ENCODE measurements at regions not wholly inside any gene's neighbourhood (a gene's known extent, or its start where the extent isn't known, plus 50 kb on each side); places are given as distances from the start of the nearest gene placed in this dataset.

DNA sequence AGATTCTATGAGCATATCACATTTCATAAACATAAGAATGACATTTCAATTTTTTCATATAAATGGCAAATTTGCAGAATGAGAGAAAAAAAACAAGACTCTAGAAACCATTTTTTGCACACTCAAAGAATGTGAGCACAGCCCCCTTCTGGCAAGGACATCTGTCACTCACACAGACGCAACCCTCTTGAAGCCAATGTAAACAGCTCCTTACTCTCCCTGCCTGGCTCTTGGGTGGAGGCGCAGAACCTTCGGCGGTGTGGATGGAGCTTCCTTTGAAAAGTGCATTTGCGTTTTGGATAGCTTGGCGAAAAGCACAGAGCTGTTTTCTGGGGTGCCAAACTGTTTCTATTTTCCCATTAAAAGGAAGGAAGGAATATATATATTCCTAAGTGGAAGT, 367.6 kb upstream of the TSHZ3 start:
- DNase-seq (ENCODE audit: low read depth in 1 of 2, low spot score in 1 of 2) = no peak
- no peak overlapping the region for H3K27ac ChIP-seq
- no peak overlapping the region for H3K4me3 ChIP-seq
- H3K4me1 ChIP-seq = no peaks in the 10 kb centered on the region
- 41% methylated on average over 6 of the region's 6 CpGs for WGBS (ENCODE audit: missing lambda C conversion rate)
- H3K9me3 ChIP-seq = peaks cover 27% of the 10 kb centered on the region
- no peak for ATAC-seq
- peak; percentile 65 for FAIRE-seq
- no peak overlapping the region for H3K4me2 ChIP-seq
- TF ChIP-seq FOSB (CRISPR knock-in tag; IDR thresholded peaks at IDR 0.05) (no peak), CEBPB (IDR thresholded peaks at IDR 0.05) (no peak), CHD2 (IDR thresholded peaks at IDR 0.05; ENCODE audit: low read length, partially characterized antibody) (no peak), EHMT2 (IDR thresholded peaks at IDR 0.05; ENCODE audit: low read depth) (no peak), KDM5A (IDR thresholded peaks at IDR 0.05) (no peak), POLR2AphosphoS2 (conservative IDR thresholded peaks at IDR 0.05; ENCODE audit: low read length) (no peak), MAFK (IDR thresholded peaks at IDR 0.05; ENCODE audit: partially characterized antibody) (no peak), RFX5 (IDR thresholded peaks at IDR 0.05) (no peak), ZSCAN20 (CRISPR knock-in tag; IDR thresholded peaks at IDR 0.05) (no peak), ZFP36 (IDR thresholded peaks at IDR 0.05; ENCODE audit: borderline replicate concordance, partially characterized antibody) (no peak), CBX2 (IDR thresholded peaks at IDR 0.05; ENCODE audit: borderline replicate concordance, low read depth) (no peak), ZNF302 (CRISPR knock-in tag; IDR thresholded peaks at IDR 0.05) (no peak), SREBF2 (IDR thresholded peaks at IDR 0.05) (no peak), HOXB5 (CRISPR knock-in tag; IDR thresholded peaks at IDR 0.05) (no peak), RCOR1 (IDR thresholded peaks at IDR 0.05; ENCODE audit: low read depth, low read length) (no peak)
- TF ChIP-seq, protein P1, sequence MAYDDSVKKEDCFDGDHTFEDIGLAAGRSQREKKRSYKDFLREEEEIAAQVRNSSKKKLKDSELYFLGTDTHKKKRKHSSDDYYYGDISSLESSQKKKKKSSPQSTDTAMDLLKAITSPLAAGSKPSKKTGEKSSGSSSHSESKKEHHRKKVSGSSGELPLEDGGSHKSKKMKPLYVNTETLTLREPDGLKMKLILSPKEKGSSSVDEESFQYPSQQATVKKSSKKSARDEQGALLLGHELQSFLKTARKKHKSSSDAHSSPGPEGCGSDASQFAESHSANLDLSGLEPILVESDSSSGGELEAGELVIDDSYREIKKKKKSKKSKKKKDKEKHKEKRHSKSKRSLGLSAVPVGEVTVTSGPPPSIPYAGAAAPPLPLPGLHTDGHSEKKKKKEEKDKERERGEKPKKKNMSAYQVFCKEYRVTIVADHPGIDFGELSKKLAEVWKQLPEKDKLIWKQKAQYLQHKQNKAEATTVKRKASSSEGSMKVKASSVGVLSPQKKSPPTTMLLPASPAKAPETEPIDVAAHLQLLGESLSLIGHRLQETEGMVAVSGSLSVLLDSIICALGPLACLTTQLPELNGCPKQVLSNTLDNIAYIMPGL (CRISPR knock-in tag; IDR thresholded peaks at IDR 0.05; ENCODE audit: borderline replicate concordance) = no peak
- TF ChIP-seq, protein P2, sequence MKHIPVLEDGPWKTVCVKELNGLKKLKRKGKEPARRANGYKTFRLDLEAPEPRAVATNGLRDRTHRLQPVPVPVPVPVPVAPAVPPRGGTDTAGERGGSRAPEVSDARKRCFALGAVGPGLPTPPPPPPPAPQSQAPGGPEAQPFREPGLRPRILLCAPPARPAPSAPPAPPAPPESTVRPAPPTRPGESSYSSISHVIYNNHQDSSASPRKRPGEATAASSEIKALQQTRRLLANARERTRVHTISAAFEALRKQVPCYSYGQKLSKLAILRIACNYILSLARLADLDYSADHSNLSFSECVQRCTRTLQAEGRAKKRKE (CRISPR knock-in tag; IDR thresholded peaks at IDR 0.05; ENCODE audit: low read depth) = no peak
- TF ChIP-seq, protein P3, sequence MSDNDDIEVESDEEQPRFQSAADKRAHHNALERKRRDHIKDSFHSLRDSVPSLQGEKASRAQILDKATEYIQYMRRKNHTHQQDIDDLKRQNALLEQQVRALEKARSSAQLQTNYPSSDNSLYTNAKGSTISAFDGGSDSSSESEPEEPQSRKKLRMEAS (IDR thresholded peaks at IDR 0.05) = no peak
- ChIA-PET POLR2A (no interaction called here), CTCF (interaction anchor here (1.2 kb wide), 1 partner anchor 14 kb away, joined by 3 read pairs; no protein-coding TSS in a partner anchor)

DNA sequence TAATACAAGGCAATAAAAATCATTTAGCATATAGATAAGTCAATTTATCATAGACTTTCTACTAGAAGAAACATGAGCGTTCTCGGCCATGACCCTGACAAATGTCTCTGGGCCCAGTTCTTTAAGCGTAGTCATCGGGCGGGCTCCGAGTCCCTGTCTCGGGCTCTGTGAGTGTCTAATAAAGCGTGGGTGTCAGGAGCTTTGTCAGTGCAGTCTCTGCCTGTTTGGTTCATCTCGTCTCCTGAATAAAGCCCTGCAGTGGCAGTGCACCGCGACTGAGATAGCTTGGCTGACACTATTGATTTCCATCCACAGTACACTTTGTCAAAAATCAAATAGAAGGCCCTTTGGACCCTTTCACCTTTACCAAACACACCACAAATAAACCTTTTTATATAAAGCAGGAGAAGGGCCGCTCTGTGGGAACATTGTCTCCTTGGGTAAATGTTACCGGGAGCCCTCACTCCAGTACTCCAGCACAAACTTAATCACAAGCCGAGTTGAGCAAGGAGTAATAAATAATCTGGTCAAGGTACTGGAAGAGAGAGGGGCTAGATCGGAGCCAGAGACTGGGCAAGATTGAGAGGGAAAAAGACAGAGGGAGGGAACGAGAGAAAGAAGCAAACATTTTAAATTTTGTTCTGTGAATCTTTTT, 368.2 kb upstream of the TSHZ3 start:
- DNase-seq (ENCODE audit: low read depth in 1 of 2, low spot score in 1 of 2) (no peak), ATAC-seq (no peak), FAIRE-seq (no peak)
- no peak overlapping the region for H3K27ac ChIP-seq
- ChIA-PET POLR2A (no interaction called here), CTCF (interaction anchor here (1.2 kb wide), 1 partner anchor 15 kb away, joined by 3 read pairs; no protein-coding TSS in a partner anchor)
- 23% methylated on average over 16 of the region's 16 CpGs for WGBS (ENCODE audit: missing lambda C conversion rate)
- no peak overlapping the region for H3K4me3 ChIP-seq
- H3K4me2 ChIP-seq = no peak overlapping the region
- H3K9me3 ChIP-seq = peaks cover 22% of the 10 kb centered on the region
- H3K4me1 ChIP-seq = no peaks in the 10 kb centered on the region
- TF ChIP-seq HOXA7 (CRISPR knock-in tag; IDR thresholded peaks at IDR 0.05) = no peak
- TF ChIP-seq, protein P3 (IDR thresholded peaks at IDR 0.05) = no peak
- TF ChIP-seq SMC3 (IDR thresholded peaks at IDR 0.05) = no peak
- TF ChIP-seq NR3C1 (IDR thresholded peaks at IDR 0.05) = no peak
- no peak for TF ChIP-seq PHF8 (IDR thresholded peaks at IDR 0.05; ENCODE audit: borderline replicate concordance, low read depth)
- TF ChIP-seq, protein P2 (CRISPR knock-in tag; IDR thresholded peaks at IDR 0.05; ENCODE audit: low read depth) = no peak
- TF ChIP-seq, protein P4, sequence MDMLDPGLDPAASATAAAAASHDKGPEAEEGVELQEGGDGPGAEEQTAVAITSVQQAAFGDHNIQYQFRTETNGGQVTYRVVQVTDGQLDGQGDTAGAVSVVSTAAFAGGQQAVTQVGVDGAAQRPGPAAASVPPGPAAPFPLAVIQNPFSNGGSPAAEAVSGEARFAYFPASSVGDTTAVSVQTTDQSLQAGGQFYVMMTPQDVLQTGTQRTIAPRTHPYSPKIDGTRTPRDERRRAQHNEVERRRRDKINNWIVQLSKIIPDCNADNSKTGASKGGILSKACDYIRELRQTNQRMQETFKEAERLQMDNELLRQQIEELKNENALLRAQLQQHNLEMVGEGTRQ (IDR thresholded peaks at IDR 0.05) = no peak
- TF ChIP-seq, protein P5, sequence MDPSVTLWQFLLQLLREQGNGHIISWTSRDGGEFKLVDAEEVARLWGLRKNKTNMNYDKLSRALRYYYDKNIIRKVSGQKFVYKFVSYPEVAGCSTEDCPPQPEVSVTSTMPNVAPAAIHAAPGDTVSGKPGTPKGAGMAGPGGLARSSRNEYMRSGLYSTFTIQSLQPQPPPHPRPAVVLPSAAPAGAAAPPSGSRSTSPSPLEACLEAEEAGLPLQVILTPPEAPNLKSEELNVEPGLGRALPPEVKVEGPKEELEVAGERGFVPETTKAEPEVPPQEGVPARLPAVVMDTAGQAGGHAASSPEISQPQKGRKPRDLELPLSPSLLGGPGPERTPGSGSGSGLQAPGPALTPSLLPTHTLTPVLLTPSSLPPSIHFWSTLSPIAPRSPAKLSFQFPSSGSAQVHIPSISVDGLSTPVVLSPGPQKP (IDR thresholded peaks at IDR 0.05; ENCODE audit: low read depth, low read length) = no peak
- no peak for TF ChIP-seq RFX5 (IDR thresholded peaks at IDR 0.05)
- TF ChIP-seq TP53 (CRISPR knock-in tag; IDR thresholded peaks at IDR 0.05) = no peak
- TF ChIP-seq, protein P6, sequence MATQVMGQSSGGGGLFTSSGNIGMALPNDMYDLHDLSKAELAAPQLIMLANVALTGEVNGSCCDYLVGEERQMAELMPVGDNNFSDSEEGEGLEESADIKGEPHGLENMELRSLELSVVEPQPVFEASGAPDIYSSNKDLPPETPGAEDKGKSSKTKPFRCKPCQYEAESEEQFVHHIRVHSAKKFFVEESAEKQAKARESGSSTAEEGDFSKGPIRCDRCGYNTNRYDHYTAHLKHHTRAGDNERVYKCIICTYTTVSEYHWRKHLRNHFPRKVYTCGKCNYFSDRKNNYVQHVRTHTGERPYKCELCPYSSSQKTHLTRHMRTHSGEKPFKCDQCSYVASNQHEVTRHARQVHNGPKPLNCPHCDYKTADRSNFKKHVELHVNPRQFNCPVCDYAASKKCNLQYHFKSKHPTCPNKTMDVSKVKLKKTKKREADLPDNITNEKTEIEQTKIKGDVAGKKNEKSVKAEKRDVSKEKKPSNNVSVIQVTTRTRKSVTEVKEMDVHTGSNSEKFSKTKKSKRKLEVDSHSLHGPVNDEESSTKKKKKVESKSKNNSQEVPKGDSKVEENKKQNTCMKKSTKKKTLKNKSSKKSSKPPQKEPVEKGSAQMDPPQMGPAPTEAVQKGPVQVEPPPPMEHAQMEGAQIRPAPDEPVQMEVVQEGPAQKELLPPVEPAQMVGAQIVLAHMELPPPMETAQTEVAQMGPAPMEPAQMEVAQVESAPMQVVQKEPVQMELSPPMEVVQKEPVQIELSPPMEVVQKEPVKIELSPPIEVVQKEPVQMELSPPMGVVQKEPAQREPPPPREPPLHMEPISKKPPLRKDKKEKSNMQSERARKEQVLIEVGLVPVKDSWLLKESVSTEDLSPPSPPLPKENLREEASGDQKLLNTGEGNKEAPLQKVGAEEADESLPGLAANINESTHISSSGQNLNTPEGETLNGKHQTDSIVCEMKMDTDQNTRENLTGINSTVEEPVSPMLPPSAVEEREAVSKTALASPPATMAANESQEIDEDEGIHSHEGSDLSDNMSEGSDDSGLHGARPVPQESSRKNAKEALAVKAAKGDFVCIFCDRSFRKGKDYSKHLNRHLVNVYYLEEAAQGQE (IDR thresholded peaks at IDR 0.05) = no peak
- TF ChIP-seq KDM5A (IDR thresholded peaks at IDR 0.05) = no peak

All from A549 (cell line).